A204.1 (cell line): ENCODE measurements at regions not wholly inside any gene's neighbourhood (a gene's known extent, or its start where the extent isn't known, plus 50 kb on each side); places are given as distances from the start of the nearest gene placed in this dataset.

Experiments used
- FAIRE-seq: peaks from 2 replicates; lab custom pipeline; 2012; peaks lifted over from hg19 to GRCh38; lab: Jason Lieb, UNC

DNA sequence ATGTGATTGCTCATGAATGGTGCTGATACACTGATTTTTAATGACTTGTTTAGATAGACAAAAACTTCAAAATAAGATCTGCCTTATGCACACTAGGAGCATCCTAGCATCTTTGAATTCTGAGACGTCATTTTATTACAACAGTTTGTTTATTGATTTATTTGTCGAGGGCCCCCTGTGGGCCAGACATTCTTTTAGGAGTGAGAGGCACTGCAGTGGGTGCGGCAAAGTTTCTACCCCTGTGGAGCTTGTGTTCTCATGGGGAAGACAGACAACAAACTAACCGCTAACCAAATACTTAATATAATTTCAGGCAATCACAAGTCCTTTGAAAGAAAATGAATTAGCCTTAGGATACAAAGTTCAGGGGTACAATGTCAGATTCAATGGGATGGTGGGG lies 363.1 kb downstream of the RPS24 start:
- FAIRE-seq = no peak

GRCh38 chr10:78397786-78398185 lies 364.1 kb downstream of the RPS24 start:
- no peak for FAIRE-seq

- FAIRE-seq = no peak
Observed at GRCh38 chr10:78398382-78398781, 364.7 kb downstream of the RPS24 start.

DNA sequence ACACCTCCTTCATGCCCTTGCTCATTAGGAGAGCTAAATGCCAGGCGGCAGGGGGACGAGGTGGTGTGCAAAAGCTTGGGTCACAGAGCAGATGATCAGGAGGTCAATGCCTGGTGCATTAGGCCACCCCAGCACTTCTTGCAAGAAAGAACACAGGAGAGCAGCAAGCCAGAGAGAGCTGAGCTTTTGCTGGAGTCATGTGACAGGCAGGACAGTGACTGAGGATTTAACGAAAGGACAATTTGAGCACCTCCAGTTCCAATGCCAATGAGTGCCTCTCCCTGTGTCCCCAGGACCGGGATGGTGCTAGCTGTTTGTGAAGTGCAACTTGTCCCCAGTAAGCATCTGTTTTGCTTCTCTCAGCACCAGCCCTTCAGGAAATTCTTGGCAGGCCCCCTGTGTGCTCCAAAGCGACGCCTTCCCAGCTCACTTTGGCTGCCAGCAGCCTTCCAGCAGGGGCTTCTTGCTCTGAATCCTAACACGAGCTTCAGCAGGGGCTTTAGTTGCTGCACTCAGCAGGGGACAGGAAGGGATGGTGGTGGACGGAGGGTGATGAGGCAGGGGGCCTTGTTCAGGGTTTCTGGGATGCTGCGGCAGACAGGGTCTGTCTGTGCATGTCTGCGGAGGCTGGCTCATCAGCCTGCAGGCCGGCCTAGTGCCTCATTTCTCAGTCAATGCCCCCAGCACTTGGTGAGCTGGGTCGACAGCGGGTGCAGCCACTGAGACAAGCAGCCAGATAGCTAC lies 368.1 kb downstream of the RPS24 start:
- no peak for FAIRE-seq

- FAIRE-seq = no peak
Observed at GRCh38 chr10:78402591-78402990, 368.9 kb downstream of the RPS24 start.

DNA sequence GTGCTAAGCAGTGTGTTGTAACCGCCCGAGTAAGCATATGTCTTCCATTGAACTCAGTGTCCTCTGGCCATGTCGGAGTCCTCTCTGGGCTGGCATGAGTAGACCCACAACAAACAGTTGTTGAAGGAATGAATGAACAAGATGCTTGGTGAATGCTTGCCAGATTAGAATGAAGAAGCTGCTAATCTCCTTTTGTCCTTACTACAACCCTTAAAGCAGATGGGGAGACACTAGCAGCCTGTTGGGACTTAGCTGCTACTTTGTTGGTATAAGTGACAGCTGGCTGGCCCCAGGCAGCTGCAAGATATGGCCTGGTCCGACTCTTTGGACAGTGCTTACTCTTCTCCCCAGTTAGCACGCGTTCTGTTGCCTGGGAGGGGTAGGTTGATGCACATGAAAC lies 370.1 kb downstream of the RPS24 start:
- FAIRE-seq = no peak

DNA sequence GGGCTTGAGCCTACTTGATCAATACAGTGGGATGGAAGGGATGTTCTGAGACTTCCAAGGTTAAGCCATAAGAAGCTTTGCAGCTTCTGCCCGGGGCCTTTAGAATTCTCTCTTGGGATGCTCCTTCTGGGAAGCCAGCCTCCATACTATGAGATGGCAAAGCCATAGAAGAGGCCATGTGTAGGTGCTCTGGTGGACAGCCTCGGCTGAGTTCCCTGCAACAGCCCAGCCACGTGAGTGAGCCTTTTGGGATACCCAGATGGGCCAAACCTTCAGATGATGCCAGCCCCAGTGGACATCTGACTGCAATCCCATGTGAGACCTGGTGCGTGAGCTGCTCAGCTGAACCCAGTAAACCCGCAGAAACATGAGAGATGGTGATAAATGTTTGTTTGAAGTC lies 370.6 kb downstream of the RPS24 start:
- no peak for FAIRE-seq

DNA sequence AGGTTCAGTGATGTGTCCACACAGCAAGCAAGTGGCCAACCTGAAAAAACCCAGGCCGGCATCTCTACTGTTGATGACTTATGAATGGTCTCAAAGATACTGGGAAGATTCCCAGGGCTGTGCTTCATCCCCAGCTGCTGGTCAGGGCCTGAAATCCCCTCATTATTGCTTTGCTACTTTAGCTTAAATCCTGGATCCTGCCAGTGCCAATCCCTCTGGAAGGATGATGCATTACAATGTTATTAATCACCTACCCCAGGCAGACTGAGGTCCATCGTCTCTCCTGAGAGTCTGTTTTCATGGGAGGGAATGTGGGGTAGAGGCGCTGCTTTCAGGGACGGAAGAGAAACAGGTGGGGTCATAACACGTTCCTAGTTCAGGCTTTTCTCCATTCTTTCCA lies 371.6 kb downstream of the RPS24 start:
- FAIRE-seq = no peak

DNA sequence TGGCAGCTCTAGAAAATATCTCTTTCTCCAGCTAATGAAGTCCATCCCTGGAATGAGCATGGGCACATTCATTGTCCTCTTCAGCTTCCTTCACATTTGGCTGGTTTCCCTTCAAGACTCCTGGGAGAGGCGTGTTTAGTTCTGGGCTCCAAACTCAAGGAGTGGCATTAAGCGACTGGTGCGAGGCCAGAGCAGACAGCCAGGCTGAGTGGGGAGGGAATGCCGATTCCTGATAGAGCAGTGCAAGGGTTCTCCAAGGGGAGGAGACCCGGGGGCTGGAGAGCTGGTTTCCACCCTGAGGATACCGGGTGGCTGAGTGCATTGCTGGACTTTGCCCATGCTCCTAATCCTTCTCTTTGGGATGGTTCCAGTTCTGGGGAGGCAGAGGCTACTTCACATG lies 372.1 kb downstream of the RPS24 start:
- no peak for FAIRE-seq

GRCh38 chr10:78406648-78407008 lies 373.0 kb downstream of the RPS24 start:
- no peak for FAIRE-seq

- no peak for FAIRE-seq
Observed at GRCh38 chr10:78407009-78407711, 373.5 kb downstream of the RPS24 start.

- no peak for FAIRE-seq
Observed at GRCh38 chr10:78407966-78408365, 374.3 kb downstream of the RPS24 start.

DNA sequence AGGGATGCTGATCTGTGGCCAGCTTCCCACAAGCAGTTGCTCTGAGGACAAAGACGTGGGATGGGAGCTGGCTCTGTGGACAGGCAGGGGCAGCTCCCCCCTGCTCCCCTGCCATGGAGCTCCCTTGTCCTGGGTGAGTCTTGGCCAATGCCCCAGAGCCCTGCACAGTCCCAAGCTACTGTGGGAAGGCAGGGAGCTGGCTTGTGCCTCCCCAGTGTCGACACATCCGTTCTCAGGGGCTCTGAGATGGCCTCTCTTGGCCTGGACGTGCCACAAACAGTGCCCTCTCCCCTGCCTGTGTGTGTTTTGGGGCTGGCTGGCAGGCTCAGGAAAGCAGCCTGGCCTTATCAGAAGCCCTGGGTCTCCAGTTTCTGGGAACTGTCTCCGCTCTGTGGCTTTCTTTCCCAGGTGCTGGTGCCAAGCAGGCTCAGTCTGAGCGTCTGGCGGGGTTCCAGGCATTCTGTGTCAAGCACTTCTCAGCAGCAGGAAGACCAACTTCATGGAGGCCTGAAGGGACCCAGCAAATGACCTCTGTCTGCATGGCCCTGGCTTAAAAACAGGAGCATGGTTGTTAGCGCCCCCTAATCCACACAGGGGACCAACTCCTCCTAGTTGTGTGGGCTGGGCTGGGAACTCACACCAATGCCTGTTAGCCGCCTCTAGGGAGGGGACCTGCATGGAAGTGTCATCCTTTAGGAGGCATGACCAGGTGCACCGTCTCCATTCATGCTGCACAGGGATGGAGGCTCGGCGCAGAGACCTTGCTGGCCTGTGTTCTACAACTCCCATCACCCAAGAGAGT lies 375.2 kb downstream of the RPS24 start:
- FAIRE-seq = no peak

- no peak for FAIRE-seq
Observed at GRCh38 chr10:78410046-78410965, 376.6 kb downstream of the RPS24 start.

DNA sequence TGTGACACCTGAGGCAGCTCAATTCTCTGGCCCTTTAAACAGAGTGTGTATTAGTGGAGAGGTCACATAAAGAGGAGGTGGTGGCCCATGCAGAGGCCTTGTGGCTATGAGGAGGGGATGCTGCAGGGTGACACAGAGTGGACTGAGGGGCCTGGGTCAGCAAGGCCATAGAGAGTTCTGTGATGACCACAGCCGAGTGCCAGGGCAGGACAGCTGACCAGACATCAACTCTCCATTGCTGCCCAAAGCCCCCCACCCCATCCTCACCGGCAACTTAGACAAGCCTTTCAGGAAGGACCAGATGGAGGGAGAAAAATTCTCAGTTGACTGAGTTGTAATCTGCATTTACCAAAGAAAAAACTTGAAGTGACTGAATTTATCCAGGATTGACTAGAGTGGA lies 378.1 kb downstream of the RPS24 start:
- no peak for FAIRE-seq

- FAIRE-seq = no peak
Observed at GRCh38 chr10:78412605-78413004, 378.9 kb downstream of the RPS24 start.

GRCh38 chr10:78413076-78414055 lies 379.7 kb downstream of the RPS24 start:
- FAIRE-seq = no peak

DNA sequence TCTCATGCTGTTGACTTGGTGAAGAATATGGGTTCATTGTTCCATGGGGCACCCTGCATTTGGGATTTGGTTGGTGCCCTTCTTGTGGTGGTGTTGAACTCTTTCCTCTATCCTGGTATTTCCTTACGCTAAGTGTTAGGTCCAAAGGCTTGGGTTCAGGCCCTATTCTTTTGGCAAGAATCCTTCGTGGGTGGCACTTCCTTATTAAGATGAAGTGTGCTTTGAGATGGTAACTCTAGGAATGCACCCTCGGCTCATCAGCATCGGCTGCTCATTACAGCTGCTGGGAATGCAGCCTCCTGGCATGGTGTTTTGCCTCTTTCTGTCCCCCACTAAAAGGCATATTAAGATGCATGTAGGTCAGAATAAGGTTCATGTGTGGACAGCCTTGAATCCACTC lies 380.7 kb downstream of the RPS24 start:
- FAIRE-seq = no peak

GRCh38 chr10:78415111-78415510 lies 381.4 kb downstream of the RPS24 start:
- FAIRE-seq = no peak

DNA sequence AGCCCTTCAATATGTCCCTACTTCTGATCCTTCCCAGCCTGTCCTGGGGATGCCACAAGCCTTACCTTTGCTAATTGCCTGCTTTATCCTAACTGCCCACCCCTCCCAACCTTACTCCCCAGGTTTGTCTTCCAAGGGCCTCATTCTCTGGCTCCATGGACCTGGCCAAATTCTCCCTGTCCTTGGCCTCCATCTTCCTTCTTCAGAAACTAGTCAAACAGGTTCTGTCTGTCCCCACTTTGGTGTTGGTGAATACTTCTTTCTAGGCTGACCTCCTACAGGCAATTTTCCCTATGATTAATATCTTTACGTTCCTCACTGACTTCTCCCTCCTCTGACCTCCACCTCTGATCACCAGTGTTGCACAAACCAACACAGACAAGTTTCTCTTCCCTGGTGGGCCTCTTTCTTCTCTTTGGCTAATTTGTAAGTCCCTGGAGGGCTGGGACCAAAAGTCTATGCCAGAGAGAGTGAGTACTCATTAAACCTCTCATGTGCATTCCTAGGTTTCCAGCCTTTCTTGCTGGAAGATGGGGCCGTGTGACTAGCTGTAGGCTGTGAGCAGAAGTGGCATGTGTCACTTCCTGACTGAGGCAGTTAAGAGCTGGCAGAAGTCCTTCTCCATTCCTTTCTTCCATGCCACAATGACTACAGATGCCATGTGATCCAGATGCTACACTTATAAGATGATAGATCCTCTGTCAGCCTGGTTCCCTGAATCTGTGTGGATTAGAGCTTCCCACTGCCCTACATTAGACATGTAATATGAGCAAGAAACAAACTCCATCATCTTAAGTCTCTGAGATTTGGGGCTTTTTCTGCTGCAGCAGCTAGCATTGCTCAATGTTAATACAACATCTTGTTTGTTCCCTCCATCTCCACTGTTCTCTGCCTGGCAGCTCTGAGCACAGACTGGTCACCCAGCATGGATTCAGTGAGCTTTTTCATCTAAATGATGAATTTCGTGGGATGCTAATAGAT lies 382.7 kb downstream of the RPS24 start:
- FAIRE-seq = no peak
